Lung (tissue), 11 donors: ENCODE measurements at regions not wholly inside any gene's neighbourhood (a gene's known extent, or its start where the extent isn't known, plus 50 kb on each side); places are given as distances from the start of the nearest gene placed in this dataset.

Experiments
- ATAC-seq: fragments of 200-7000 bp; cut with Tn5 transposase; one replicate; pipeline ENCODE4 v1.9.1; 2020; ENCODE audit warnings: moderate number of reproducible peaks; ENCODE audit not compliant: insufficient read depth, low FRiP score
- DNase-seq, 3 donors: peaks; one replicate each; pipeline ENCODE4 v3.0.0-alpha.2; 2013 to 2017
- H3K27ac ChIP-seq, 2 donors: one replicate each; pipeline ENCODE4 v1.5.1; 2013; ENCODE audit warnings: mild to moderate bottlenecking in 2 of 2, moderate library complexity in 2 of 2, control low read depth in 1 of 2, inconsistent platforms in 1 of 2, low read depth in 1 of 2, low read length in 1 of 2
- H3K27me3 ChIP-seq, 3 donors: one replicate each; pipeline ENCODE4 v1.5.1; 2013; ENCODE audit warnings: low read length in 2 of 3; ENCODE audit not compliant: control insufficient read depth in 3 of 3, insufficient read depth in 3 of 3
- H3K36me3 ChIP-seq, 4 donors: one replicate each; pipeline ENCODE4 v1.5.1; 2013; ENCODE audit warnings: low read length in 4 of 4, mild to moderate bottlenecking in 1 of 4, moderate library complexity in 1 of 4; ENCODE audit not compliant: control insufficient read depth in 4 of 4, insufficient read depth in 4 of 4
- H3K4me1 ChIP-seq, 5 donors: one replicate each; pipeline ENCODE4 v1.5.1; 2013; ENCODE audit warnings: low read length in 5 of 5, mild to moderate bottlenecking in 2 of 5, moderate library complexity in 1 of 5; ENCODE audit not compliant: control insufficient read depth in 5 of 5, insufficient read depth in 5 of 5
- H3K4me3 ChIP-seq: one replicate; pipeline ENCODE4 v1.5.1; 2013; ENCODE audit warnings: mild to moderate bottlenecking, control low read depth, moderate library complexity
- H3K9ac ChIP-seq, 2 donors: one replicate each; pipeline ENCODE4 v1.5.1; 2013; ENCODE audit warnings: low read length in 2 of 2, control low read depth in 1 of 2; ENCODE audit not compliant: insufficient read depth in 1 of 2
- H3K9me3 ChIP-seq, 4 donors: one replicate each; pipeline ENCODE4 v1.5.1; 2013; ENCODE audit warnings: low read length in 3 of 4, mild to moderate bottlenecking in 1 of 4, moderate library complexity in 1 of 4; ENCODE audit not compliant: control insufficient read depth in 4 of 4, insufficient read depth in 3 of 4
- CTCF ChIP-seq: IDR thresholded peaks from 2 replicates; pipeline ENCODE4 v1.5.1; 2012; ENCODE audit warnings: mild to moderate bottlenecking; ENCODE audit errors: control extremely low read depth, extremely low read depth
- WGBS, 2 donors: extraction: QIAGEN DNeasy Blood & Tissue Kit; methylation state at CpG; one replicate each; pipeline ENCODE4 v1.1.7; 2013; 5-methylcytosine and 5-hydroxymethylcytosine counted together
- donor health status: control.
- donor health status: control.
- donor health status: Bipolar disorder and iron deficiency.
- donor health status: healthy.
- donor health status: DM: yes; HTN: yes; CAD: no.

- DNase-seq (peak; percentile 8 to 23 (median 16)), ATAC-seq (no peak)
- no peaks in the 10 kb centered on the region for H3K9me3 ChIP-seq
- H3K4me3 ChIP-seq = no peak overlapping the region
- TF ChIP-seq CTCF = no peak
- peaks cover 0 to 2% (median 0%) of the 10 kb centered on the region in 5 donors for H3K4me1 ChIP-seq
- no peaks in the 10 kb centered on the region for H3K27me3 ChIP-seq
- no peaks in the 10 kb centered on the region for H3K36me3 ChIP-seq
- H3K27ac ChIP-seq = no peak overlapping the region
- H3K9ac ChIP-seq = no peak overlapping the region
- WGBS, 2 donors = 72 to 81% methylated on average over 11 of the region's 11 CpGs
Observed at GRCh38 chr5:5983261-5983980, 394.9 kb downstream of the MED10 start.

GRCh38 chr5:5981562-5981961 is 396.8 kb downstream of the MED10 start:
- DNase-seq (no peak), ATAC-seq (no peak)
- H3K36me3 ChIP-seq = no peaks in the 10 kb centered on the region
- no peak overlapping the region for H3K9ac ChIP-seq
- 85 to 88% methylated on average over 2 of the region's 2 CpGs for WGBS, 2 donors
- H3K27ac ChIP-seq = no peak overlapping the region
- H3K9me3 ChIP-seq = no peaks in the 10 kb centered on the region
- TF ChIP-seq CTCF = no peak
- no peaks in the 10 kb centered on the region for H3K27me3 ChIP-seq
- H3K4me3 ChIP-seq = no peak overlapping the region
- peaks cover 0 to 2% (median 0%) of the 10 kb centered on the region in 5 donors for H3K4me1 ChIP-seq

- H3K4me3 ChIP-seq = no peak overlapping the region
- no peak for TF ChIP-seq CTCF
- DNase-seq (no peak), ATAC-seq (no peak)
- WGBS, 2 donors = 65 to 68% methylated on average over 4 of the region's 4 CpGs
- H3K27me3 ChIP-seq = no peaks in the 10 kb centered on the region
- H3K27ac ChIP-seq = no peak overlapping the region
- H3K36me3 ChIP-seq = no peaks in the 10 kb centered on the region
- H3K4me1 ChIP-seq = peaks cover 0 to 2% (median 0%) of the 10 kb centered on the region in 5 donors
- H3K9me3 ChIP-seq = no peaks in the 10 kb centered on the region
- no peak overlapping the region for H3K9ac ChIP-seq
Observed at GRCh38 chr5:5980538-5980895, 397.8 kb downstream of the MED10 start.
